ENCODE measurements at regions not wholly inside any gene's neighbourhood (a gene's known extent, or its start where the extent isn't known, plus 50 kb on each side); places are given as distances from the start of the nearest gene placed in this dataset.

DNA sequence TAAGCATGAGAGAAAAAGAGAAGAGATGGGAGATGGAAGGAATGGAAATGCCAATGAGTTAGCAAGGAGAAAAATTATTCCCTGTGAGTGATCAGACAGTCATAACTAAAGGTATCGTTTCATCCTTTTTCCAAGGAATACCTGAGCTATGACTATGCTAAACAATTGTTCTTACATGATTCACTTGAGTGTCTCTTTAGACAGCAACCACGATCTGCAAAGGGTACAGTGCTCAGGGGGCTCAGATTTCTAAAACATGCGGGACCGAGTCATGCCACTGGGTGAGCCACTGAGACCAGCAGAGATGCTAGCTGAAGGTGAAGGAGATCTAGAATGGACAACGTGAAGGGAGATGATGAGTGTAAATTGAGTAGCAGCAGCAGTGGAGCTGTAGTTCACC lies 78.0 kb upstream of the CTTNBP2 start:
- H3K4me1 ChIP-seq (ENCODE audit: low read length), result no peaks in the 10 kb centered on the region
- H3K9ac ChIP-seq (ENCODE audit: low read length), result no peak overlapping the region
- no peaks in the 10 kb centered on the region for H4K20me1 ChIP-seq (ENCODE audit: insufficient read depth, low read length)
- no peak overlapping the region for H3K4me3 ChIP-seq (ENCODE audit: low read length)
- TF ChIP-seq EZH2 (optimal IDR thresholded peaks at IDR 0.05; ENCODE audit: low read depth, low read length), result no peak
- TF ChIP-seq, protein P1, sequence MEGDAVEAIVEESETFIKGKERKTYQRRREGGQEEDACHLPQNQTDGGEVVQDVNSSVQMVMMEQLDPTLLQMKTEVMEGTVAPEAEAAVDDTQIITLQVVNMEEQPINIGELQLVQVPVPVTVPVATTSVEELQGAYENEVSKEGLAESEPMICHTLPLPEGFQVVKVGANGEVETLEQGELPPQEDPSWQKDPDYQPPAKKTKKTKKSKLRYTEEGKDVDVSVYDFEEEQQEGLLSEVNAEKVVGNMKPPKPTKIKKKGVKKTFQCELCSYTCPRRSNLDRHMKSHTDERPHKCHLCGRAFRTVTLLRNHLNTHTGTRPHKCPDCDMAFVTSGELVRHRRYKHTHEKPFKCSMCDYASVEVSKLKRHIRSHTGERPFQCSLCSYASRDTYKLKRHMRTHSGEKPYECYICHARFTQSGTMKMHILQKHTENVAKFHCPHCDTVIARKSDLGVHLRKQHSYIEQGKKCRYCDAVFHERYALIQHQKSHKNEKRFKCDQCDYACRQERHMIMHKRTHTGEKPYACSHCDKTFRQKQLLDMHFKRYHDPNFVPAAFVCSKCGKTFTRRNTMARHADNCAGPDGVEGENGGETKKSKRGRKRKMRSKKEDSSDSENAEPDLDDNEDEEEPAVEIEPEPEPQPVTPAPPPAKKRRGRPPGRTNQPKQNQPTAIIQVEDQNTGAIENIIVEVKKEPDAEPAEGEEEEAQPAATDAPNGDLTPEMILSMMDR (IDR thresholded peaks at IDR 0.05; ENCODE audit: low read length), result no peak
- TF ChIP-seq EZH2phosphoT487 (IDR thresholded peaks at IDR 0.05; ENCODE audit: low read length), result no peak
- no peaks in the 10 kb centered on the region for H3K9me2 ChIP-seq (replicated peaks; ENCODE audit: insufficient read depth, low read length)
- H3K79me2 ChIP-seq (ENCODE audit: low read length), result no peaks in the 10 kb centered on the region
- H3F3A ChIP-seq (ENCODE audit: insufficient read depth, low read length), result no peaks in the 10 kb centered on the region
- H3K27ac ChIP-seq (ENCODE audit: low read length), result no peak overlapping the region
- no peaks in the 10 kb centered on the region for H3K36me3 ChIP-seq (replicated peaks; ENCODE audit: insufficient read depth, low read length)
- H2AFZ ChIP-seq (ENCODE audit: low read length), result no peak overlapping the region
- DNase-seq, result no peak
- no peak overlapping the region for H3K4me2 ChIP-seq (ENCODE audit: low read depth, low read length)
- no peaks in the 10 kb centered on the region for H3K9me3 ChIP-seq (replicated peaks; ENCODE audit: insufficient read depth, low read length)
- no peaks in the 10 kb centered on the region for H3K27me3 ChIP-seq (replicated peaks; ENCODE audit: insufficient read depth, low read length)

GRCh38 chr7:117951691-117952280 lies 78.5 kb upstream of the CTTNBP2 start:
- TF ChIP-seq EZH2phosphoT487 (IDR thresholded peaks at IDR 0.05; ENCODE audit: low read length) (no peak), EZH2 (optimal IDR thresholded peaks at IDR 0.05; ENCODE audit: low read depth, low read length) (no peak)
- TF ChIP-seq, protein P1 (IDR thresholded peaks at IDR 0.05; ENCODE audit: low read length), result no peak

DNA sequence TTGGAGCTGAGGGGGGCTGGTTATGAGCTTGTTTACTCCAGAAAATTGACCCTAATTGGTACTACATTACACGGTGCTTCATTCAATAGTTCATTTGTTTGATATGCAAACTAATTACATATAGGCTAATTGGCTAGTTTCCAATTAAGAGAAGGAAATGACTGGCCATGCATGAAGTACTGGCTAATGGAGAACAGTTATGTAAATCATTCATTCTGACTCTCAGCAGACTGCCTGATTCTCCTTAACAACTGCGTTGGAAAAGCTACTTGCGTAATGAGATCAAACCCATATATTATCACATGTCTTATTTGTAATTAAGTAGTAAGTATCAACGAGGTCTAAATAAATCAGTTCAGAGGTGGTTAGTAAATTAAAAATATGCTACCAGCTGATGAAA lies 81.8 kb upstream of the CTTNBP2 start:
- Histone ChIP-seq H3K4me2 (ENCODE audit: low read depth, low read length) (no peak overlapping the region), H3K27me3 (replicated peaks; ENCODE audit: insufficient read depth, low read length) (no peaks in the 10 kb centered on the region), H3K9ac (ENCODE audit: low read length) (no peak overlapping the region), H3K36me3 (replicated peaks; ENCODE audit: insufficient read depth, low read length) (no peaks in the 10 kb centered on the region), H3K4me1 (ENCODE audit: low read length) (no peaks in the 10 kb centered on the region), H3F3A (ENCODE audit: insufficient read depth, low read length) (no peaks in the 10 kb centered on the region), H3K4me3 (ENCODE audit: low read length) (no peak overlapping the region), H3K27ac (ENCODE audit: low read length) (no peak overlapping the region), H3K9me2 (replicated peaks; ENCODE audit: insufficient read depth, low read length) (no peaks in the 10 kb centered on the region), H4K20me1 (ENCODE audit: insufficient read depth, low read length) (no peaks in the 10 kb centered on the region), H2AFZ (ENCODE audit: low read length) (no peak overlapping the region), H3K9me3 (replicated peaks; ENCODE audit: insufficient read depth, low read length) (no peaks in the 10 kb centered on the region), H3K79me2 (ENCODE audit: low read length) (no peaks in the 10 kb centered on the region)
- no peak for DNase-seq
- TF ChIP-seq EZH2 (optimal IDR thresholded peaks at IDR 0.05; ENCODE audit: low read depth, low read length) (no peak), EZH2phosphoT487 (IDR thresholded peaks at IDR 0.05; ENCODE audit: low read length) (no peak)
- TF ChIP-seq, protein P1 (IDR thresholded peaks at IDR 0.05; ENCODE audit: low read length), result no peak

More at GRCh38 chr7:117951691-117952280, 78.5 kb upstream of the CTTNBP2 start:
- Histone ChIP-seq H3K9me2 (replicated peaks; ENCODE audit: insufficient read depth, low read length) (no peaks in the 10 kb centered on the region), H3K4me2 (ENCODE audit: low read depth, low read length) (no peak overlapping the region), H4K20me1 (ENCODE audit: insufficient read depth, low read length) (no peaks in the 10 kb centered on the region), H3K4me1 (ENCODE audit: low read length) (no peaks in the 10 kb centered on the region), H3K36me3 (replicated peaks; ENCODE audit: insufficient read depth, low read length) (no peaks in the 10 kb centered on the region), H3K27me3 (replicated peaks; ENCODE audit: insufficient read depth, low read length) (no peaks in the 10 kb centered on the region), H3K79me2 (ENCODE audit: low read length) (no peaks in the 10 kb centered on the region), H3K9ac (ENCODE audit: low read length) (no peak overlapping the region), H3K9me3 (replicated peaks; ENCODE audit: insufficient read depth, low read length) (no peaks in the 10 kb centered on the region), H3K27ac (ENCODE audit: low read length) (no peak overlapping the region), H2AFZ (ENCODE audit: low read length) (no peak overlapping the region), H3K4me3 (ENCODE audit: low read length) (no peak overlapping the region), H3F3A (ENCODE audit: insufficient read depth, low read length) (no peaks in the 10 kb centered on the region)
- no peak for DNase-seq

Data from MM.1S (cell line).